HEK293T (cell line): ENCODE measurements at regions not wholly inside any gene's neighbourhood (a gene's known extent, or its start where the extent isn't known, plus 50 kb on each side); places are given as distances from the start of the nearest gene placed in this dataset.

Experiments used
- CTCF ChIA-PET: fragments of 350-600 bp; formaldehyde crosslinking; extraction: SDS; loops from one replicate; lab custom pipeline; 2021; ENCODE audit warnings: antibody characterized with exemption, inconsistent platforms; lab: Yijun Ruan, JAX
- POLR2A ChIA-PET: fragments of 350-600 bp; formaldehyde crosslinking; extraction: SDS; loops from one replicate; lab custom pipeline; 2020; ENCODE audit warnings: antibody characterized with exemption, inconsistent platforms; lab: Yijun Ruan, JAX
- DNase-seq: peaks from one replicate; pipeline ENCODE4 v3.0.0; 2012; ENCODE audit warnings: mixed read lengths; ENCODE audit errors: extremely low spot score
- ARNT ChIP-seq: fragments of 450-650 bp; IDR thresholded peaks from 2 replicates; pipeline ENCODE4 v1.6.1; 2017; ENCODE audit warnings: mild to moderate bottlenecking
- BHLHE40 ChIP-seq: fragments of 450-650 bp; IDR thresholded peaks from 2 replicates; pipeline ENCODE4 v1.6.1; 2016; ENCODE audit warnings: mild to moderate bottlenecking, moderate library complexity, borderline replicate concordance
- CTBP1 ChIP-seq: fragments of 450-650 bp; IDR thresholded peaks from 2 replicates; pipeline ENCODE4 v1.6.1; 2016; ENCODE audit warnings: borderline replicate concordance
- ELF4 ChIP-seq: fragments of 450-650 bp; IDR thresholded peaks from 2 replicates; pipeline ENCODE4 v1.6.1; 2017; ENCODE audit warnings: antibody characterized with exemption
- FOXA1 ChIP-seq: fragments of 450-650 bp; IDR thresholded peaks from 2 replicates; pipeline ENCODE4 v1.6.1; 2016; ENCODE audit warnings: mild to moderate bottlenecking
- FOXK2 ChIP-seq: fragments of 450-650 bp; IDR thresholded peaks from 2 replicates; pipeline ENCODE4 v1.6.1; 2016; ENCODE audit warnings: mild to moderate bottlenecking
- FOXM1 ChIP-seq: fragments of 450-650 bp; IDR thresholded peaks from 2 replicates; pipeline ENCODE4 v1.6.1; 2017; ENCODE audit warnings: mild to moderate bottlenecking, borderline replicate concordance
- HDGF ChIP-seq: fragments of 450-650 bp; IDR thresholded peaks from 2 replicates; pipeline ENCODE4 v1.6.1; 2017; ENCODE audit warnings: antibody characterized with exemption, borderline replicate concordance
- L3MBTL2 ChIP-seq: fragments of 450-650 bp; conservative IDR thresholded peaks from 2 replicates; pipeline ENCODE4 v1.6.1; 2016; ENCODE audit warnings: mild to moderate bottlenecking
- LEF1 ChIP-seq: fragments of 450-650 bp; IDR thresholded peaks from 2 replicates; pipeline ENCODE4 v1.6.1; 2017; ENCODE audit warnings: mild to moderate bottlenecking, borderline replicate concordance
- NFRKB ChIP-seq: fragments of 450-650 bp; IDR thresholded peaks from 2 replicates; pipeline ENCODE4 v1.6.1; 2016; ENCODE audit warnings: mild to moderate bottlenecking, moderate library complexity
- SP1 ChIP-seq: fragments of 450-650 bp; IDR thresholded peaks from 2 replicates; pipeline ENCODE4 v1.6.1; 2017
- SUZ12 ChIP-seq: fragments of 450-650 bp; IDR thresholded peaks from 2 replicates; pipeline ENCODE4 v1.6.1; 2016; ENCODE audit warnings: mild to moderate bottlenecking
- TARDBP ChIP-seq: fragments of 450-650 bp; IDR thresholded peaks from 2 replicates; pipeline ENCODE4 v1.6.1; 2016
- ZNF384 ChIP-seq: fragments of 450-650 bp; IDR thresholded peaks from 2 replicates; pipeline ENCODE4 v1.6.1; 2016
- TF ChIP-seq, protein P1 (sequence below): fragments of 450-650 bp; IDR thresholded peaks from 2 replicates; pipeline ENCODE4 v1.6.1; 2016

DNA sequence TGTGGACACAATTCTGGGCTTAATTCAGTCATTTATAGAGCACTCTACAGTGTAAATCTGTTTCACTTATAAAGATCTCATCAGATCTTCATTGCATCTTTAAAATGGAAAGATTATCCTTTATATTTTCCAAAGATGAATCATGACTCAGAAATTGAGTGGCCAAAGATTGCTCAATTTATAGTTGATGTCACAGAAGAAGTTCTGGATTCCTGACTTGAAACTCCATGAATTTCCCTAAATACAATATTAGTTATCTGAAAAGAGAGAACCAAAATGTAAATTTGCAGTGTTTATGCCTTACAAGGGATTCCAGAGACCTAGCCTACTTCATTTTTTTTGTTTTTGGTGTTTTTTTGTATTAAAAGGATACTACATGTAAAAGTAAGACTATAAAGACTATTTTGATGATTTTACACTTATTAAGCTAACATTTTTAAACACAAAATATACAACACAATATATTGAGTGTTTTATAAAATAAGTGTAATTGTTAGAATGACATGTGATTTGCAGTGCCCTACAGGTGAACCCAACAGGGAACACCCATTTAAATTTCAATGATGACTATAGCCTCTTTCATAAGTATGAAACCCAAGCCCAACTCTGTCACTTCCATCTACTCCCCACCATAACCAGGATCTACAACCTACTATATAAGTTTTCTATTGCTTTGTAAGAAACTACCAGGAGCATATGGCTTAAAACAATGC is 183.5 kb downstream of the PCDH7 start:
- DNase-seq = no peak
- ChIA-PET CTCF (no interaction called here), POLR2A (no interaction called here)
- TF ChIP-seq SUZ12 (no peak), ARNT (no peak), ELF4 (no peak), CTBP1 (no peak), SP1 (no peak), L3MBTL2 (no peak), NFRKB (no peak), FOXM1 (no peak), HDGF (no peak), TARDBP (no peak), BHLHE40 (no peak), FOXK2 (no peak), LEF1 (no peak), FOXA1 (no peak), ZNF384 (no peak)
- TF ChIP-seq, protein P1, sequence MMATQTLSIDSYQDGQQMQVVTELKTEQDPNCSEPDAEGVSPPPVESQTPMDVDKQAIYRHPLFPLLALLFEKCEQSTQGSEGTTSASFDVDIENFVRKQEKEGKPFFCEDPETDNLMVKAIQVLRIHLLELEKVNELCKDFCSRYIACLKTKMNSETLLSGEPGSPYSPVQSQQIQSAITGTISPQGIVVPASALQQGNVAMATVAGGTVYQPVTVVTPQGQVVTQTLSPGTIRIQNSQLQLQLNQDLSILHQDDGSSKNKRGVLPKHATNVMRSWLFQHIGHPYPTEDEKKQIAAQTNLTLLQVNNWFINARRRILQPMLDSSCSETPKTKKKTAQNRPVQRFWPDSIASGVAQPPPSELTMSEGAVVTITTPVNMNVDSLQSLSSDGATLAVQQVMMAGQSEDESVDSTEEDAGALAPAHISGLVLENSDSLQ = no peak

DNA sequence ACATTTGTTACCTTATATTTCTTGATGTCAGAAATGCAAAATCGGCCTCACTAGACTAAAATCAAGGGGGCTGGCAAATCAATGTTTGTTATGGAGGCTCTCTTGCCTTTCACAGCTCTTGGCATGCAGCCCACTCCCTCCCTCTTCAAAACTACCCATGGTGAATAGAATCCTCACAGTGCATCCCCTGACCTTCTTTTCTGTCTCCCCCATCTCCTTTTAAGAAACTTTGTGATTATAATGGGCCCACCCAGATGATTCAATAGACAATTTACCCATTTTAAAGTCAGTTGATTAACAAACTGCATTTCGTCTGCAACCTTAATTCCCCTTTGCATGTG is 184.0 kb downstream of the PCDH7 start:
- DNase-seq = no peak
- TF ChIP-seq TARDBP = no peak
- TF ChIP-seq FOXK2 = no peak
- no peak for TF ChIP-seq HDGF
- no peak for TF ChIP-seq ELF4
- no peak for TF ChIP-seq L3MBTL2
- TF ChIP-seq ARNT = no peak
- TF ChIP-seq SUZ12 = no peak
- TF ChIP-seq LEF1 = no peak
- TF ChIP-seq, protein P1 = no peak
- TF ChIP-seq FOXA1 = no peak
- TF ChIP-seq BHLHE40 = no peak
- TF ChIP-seq FOXM1 = no peak
- TF ChIP-seq NFRKB = no peak
- TF ChIP-seq ZNF384 = no peak
- POLR2A ChIA-PET = no interaction called here
- CTCF ChIA-PET = no interaction called here

- CTCF ChIA-PET = no interaction called here
- TF ChIP-seq TARDBP (no peak), BHLHE40 (no peak), L3MBTL2 (no peak), FOXK2 (no peak), HDGF (no peak), LEF1 (no peak), ELF4 (no peak), NFRKB (no peak), ARNT (no peak), FOXA1 (no peak), ZNF384 (no peak), SUZ12 (no peak), CTBP1 (no peak), SP1 (no peak), FOXM1 (no peak)
- TF ChIP-seq, protein P1 = no peak
- POLR2A ChIA-PET = no interaction called here
- DNase-seq = no peak
Measured at GRCh38 chr4:30904588-30904987, 184.4 kb downstream of the PCDH7 start.

DNA sequence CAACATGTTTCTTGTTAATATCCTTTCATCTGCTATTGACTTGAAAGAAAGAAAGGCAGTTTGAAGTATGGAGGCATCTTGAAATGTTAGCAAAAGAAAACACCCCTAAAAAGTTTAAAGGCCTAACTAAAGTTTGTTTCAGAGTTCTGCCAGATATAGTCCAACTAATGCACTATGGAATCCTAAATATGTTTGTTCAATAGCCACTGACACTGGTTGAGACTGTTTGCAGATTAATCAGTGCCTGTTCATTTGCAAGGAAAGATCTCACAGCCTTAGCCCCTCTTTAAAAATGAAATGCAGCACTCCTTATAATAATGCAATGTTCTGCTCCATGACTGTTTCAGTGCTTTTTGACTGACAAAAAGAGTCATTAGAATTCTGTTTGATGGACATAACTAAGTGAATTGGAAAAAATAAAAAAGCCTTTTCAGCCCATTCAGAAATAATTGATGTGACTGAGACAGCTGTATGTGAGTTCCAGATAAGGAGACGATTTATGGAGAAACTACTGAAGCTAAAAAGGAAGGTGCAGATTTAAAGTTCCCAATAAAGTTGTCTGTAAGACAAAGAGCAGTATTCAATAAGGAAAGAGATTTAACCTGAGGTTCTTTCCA is 192.0 kb downstream of the PCDH7 start:
- CTCF ChIA-PET = no interaction called here
- no peak for DNase-seq
- POLR2A ChIA-PET = no interaction called here
- no peak for TF ChIP-seq BHLHE40
- TF ChIP-seq CTBP1 = peak; percentile 78
- TF ChIP-seq FOXA1 = no peak
- peak; percentile 78 for TF ChIP-seq ZNF384
- no peak for TF ChIP-seq LEF1
- TF ChIP-seq, protein P1 = peak; percentile 93
- TF ChIP-seq FOXM1 = no peak
- no peak for TF ChIP-seq FOXK2
- no peak for TF ChIP-seq ARNT
- TF ChIP-seq SP1 = no peak
- no peak for TF ChIP-seq NFRKB
- no peak for TF ChIP-seq HDGF

GRCh38 chr4:30916337-30917274 is 196.4 kb downstream of the PCDH7 start:
- no peak for DNase-seq
- ChIA-PET CTCF (no interaction called here), POLR2A (interaction anchor here (0.8 kb wide), 1 partner anchor 197 kb away, joined by 3 read pairs; no protein-coding TSS in a partner anchor)
- TF ChIP-seq, protein P1 = peak; percentile 74
- TF ChIP-seq ARNT = no peak
